ENCODE measurements at regions not wholly inside any gene's neighbourhood (a gene's known extent, or its start where the extent isn't known, plus 50 kb on each side); places are given as distances from the start of the nearest gene placed in this dataset.
A peak's percentile ranks its signal among the peaks of the same experiment; 100 is the strongest.

GRCh38 chr4:8702020-8702495 is 109.5 kb downstream of the CPZ start:
- 60 to 69% methylated on average over 10 of the region's 10 CpGs for WGBS, 2 donors
- peaks cover 0 to 8% (median 0%) of the 10 kb centered on the region in 4 donors for H3K9me3 ChIP-seq (ENCODE audit: control insufficient read depth in 4 of 4, insufficient read depth in 3 of 4, low read length in 3 of 4)
- H3K4me3 ChIP-seq = no peak overlapping the region
- no peak overlapping the region for H3K9ac ChIP-seq (ENCODE audit: insufficient read depth in 1 of 2, low read length in 2 of 2)
- H3K4me1 ChIP-seq (ENCODE audit: control insufficient read depth in 5 of 5, insufficient read depth in 5 of 5, low read length in 5 of 5) = peaks cover 0 to 6% (median 0%) of the 10 kb centered on the region in 5 donors
- peaks cover 2 to 34% (median 7%) of the 10 kb centered on the region in 3 donors for H3K27me3 ChIP-seq (ENCODE audit: control insufficient read depth in 3 of 3, insufficient read depth in 3 of 3, low read length in 2 of 3)
- H3K27ac ChIP-seq (ENCODE audit: low read depth in 1 of 2, low read length in 1 of 2) = no peak overlapping the region
- DNase-seq = no peak
- TF ChIP-seq CTCF (IDR thresholded peaks at IDR 0.05; ENCODE audit: control extremely low read depth, extremely low read depth) = no peak
- no peak for ATAC-seq (ENCODE audit: insufficient read depth, low FRiP score)
- H3K36me3 ChIP-seq (ENCODE audit: control insufficient read depth in 4 of 4, insufficient read depth in 4 of 4, low read length in 4 of 4) = no peaks in the 10 kb centered on the region

DNA sequence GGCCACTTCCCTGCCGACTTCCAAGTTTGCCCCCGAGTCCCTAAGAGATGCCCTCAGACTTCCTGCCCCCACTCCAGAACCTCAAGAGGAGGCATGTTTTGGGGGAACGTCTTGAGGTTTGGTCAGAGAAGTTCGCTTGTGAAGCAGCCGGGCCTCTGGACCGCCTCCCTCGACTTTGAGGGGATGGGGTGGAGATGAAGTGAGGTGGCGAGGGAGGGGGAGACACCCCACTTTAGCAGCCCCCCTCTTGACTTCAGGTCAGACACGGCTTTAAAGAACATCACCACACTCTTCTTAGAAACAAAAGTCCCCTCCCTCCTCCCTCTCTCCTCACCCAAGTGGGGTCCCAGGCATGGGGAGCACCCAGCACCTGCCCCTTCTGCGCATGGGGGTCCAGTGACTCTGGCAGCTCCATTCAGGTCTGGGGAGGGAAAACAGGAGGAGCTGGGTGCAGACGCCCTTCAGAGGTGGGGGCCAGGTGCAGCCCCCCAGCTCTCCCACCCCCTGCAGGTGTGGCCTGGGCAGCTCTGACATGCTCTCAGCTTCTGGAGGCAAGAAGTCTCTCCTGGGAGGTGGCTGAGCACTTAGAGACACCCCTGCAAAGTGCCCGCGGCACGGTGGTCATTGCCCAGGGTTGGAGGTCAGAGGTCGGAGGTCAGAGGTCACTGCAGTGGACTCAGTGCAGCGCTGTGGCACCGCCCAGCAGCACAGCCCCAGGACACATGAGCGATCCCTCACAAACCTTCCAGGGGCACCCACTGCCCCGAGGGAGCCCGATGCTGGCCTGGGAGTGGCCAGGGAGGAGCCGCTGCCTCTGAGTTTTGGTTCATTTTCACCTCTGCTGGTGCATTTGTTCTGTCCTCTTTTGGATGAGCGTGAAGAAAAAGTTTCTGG is 108.8 kb downstream of the CPZ start:
- WGBS, 2 donors = 68 to 72% methylated on average over 22 of the region's 22 CpGs
- no peak overlapping the region for H3K9ac ChIP-seq (ENCODE audit: insufficient read depth in 1 of 2, low read length in 2 of 2)
- no peaks in the 10 kb centered on the region for H3K36me3 ChIP-seq (ENCODE audit: control insufficient read depth in 4 of 4, insufficient read depth in 4 of 4, low read length in 4 of 4)
- H3K9me3 ChIP-seq (ENCODE audit: control insufficient read depth in 4 of 4, insufficient read depth in 3 of 4, low read length in 3 of 4) = peaks cover 0 to 8% (median 0%) of the 10 kb centered on the region in 4 donors
- H3K4me3 ChIP-seq = no peak overlapping the region
- no peak for TF ChIP-seq CTCF (IDR thresholded peaks at IDR 0.05; ENCODE audit: control extremely low read depth, extremely low read depth)
- no peak for DNase-seq
- ATAC-seq (ENCODE audit: insufficient read depth, low FRiP score) = no peak
- no peak overlapping the region for H3K27ac ChIP-seq (ENCODE audit: low read depth in 1 of 2, low read length in 1 of 2)
- H3K27me3 ChIP-seq (ENCODE audit: control insufficient read depth in 3 of 3, insufficient read depth in 3 of 3, low read length in 2 of 3) = peaks cover 2 to 34% (median 7%) of the 10 kb centered on the region in 3 donors
- H3K4me1 ChIP-seq (ENCODE audit: control insufficient read depth in 5 of 5, insufficient read depth in 5 of 5, low read length in 5 of 5) = peaks cover 0 to 6% (median 0%) of the 10 kb centered on the region in 5 donors

GRCh38 chr4:8700531-8700930 is 108.0 kb downstream of the CPZ start:
- no peak for ATAC-seq (ENCODE audit: insufficient read depth, low FRiP score)
- peaks cover 0 to 11% (median 0%) of the 10 kb centered on the region in 4 donors for H3K9me3 ChIP-seq (ENCODE audit: control insufficient read depth in 4 of 4, insufficient read depth in 3 of 4, low read length in 3 of 4)
- DNase-seq = peak in 1 of 3 donors; percentile 1
- peaks cover 2 to 31% (median 3%) of the 10 kb centered on the region in 3 donors for H3K27me3 ChIP-seq (ENCODE audit: control insufficient read depth in 3 of 3, insufficient read depth in 3 of 3, low read length in 2 of 3)
- no peak overlapping the region for H3K4me3 ChIP-seq
- no peaks in the 10 kb centered on the region for H3K36me3 ChIP-seq (ENCODE audit: control insufficient read depth in 4 of 4, insufficient read depth in 4 of 4, low read length in 4 of 4)
- peaks cover 0 to 6% (median 0%) of the 10 kb centered on the region in 5 donors for H3K4me1 ChIP-seq (ENCODE audit: control insufficient read depth in 5 of 5, insufficient read depth in 5 of 5, low read length in 5 of 5)
- no peak for TF ChIP-seq CTCF (IDR thresholded peaks at IDR 0.05; ENCODE audit: control extremely low read depth, extremely low read depth)
- 44 to 46% methylated on average over 17 of the region's 17 CpGs for WGBS, 2 donors
- H3K27ac ChIP-seq (ENCODE audit: low read depth in 1 of 2, low read length in 1 of 2) = no peak overlapping the region
- H3K9ac ChIP-seq (ENCODE audit: insufficient read depth in 1 of 2, low read length in 2 of 2) = no peak overlapping the region

Data from lung (tissue), 11 donors.